Keratinocyte (primary cell): ENCODE measurements at regions not wholly inside any gene's neighbourhood (a gene's known extent, or its start where the extent isn't known, plus 50 kb on each side); places are given as distances from the start of the nearest gene placed in this dataset.

ENCODE experiments used
- DNase-seq: peaks from one replicate; pipeline ENCODE4 v3.0.0-alpha.2; 2011; ENCODE audit warnings: low read depth, missing footprints, low spot score
- FAIRE-seq: peaks from 2 replicates; lab custom pipeline; 2011; peaks lifted over from hg19 to GRCh38; lab: Jason Lieb, UNC
- H2AFZ ChIP-seq: 2 replicates; pipeline ENCODE4 v1.6.0; 2012; ENCODE audit warnings: low read length, control low read depth, inconsistent platforms; ENCODE audit not compliant: control insufficient read depth
- H3K27ac ChIP-seq: 2 replicates; pipeline ENCODE4 v1.5.1; 2011; ENCODE audit warnings: low read length; ENCODE audit not compliant: control insufficient read depth, insufficient read depth
- H3K27me3 ChIP-seq: 3 replicates; pipeline ENCODE4 v1.6.0; 2011; ENCODE audit warnings: low read length; ENCODE audit not compliant: control insufficient read depth, insufficient read depth; ENCODE audit errors: extremely low read depth
- H3K36me3 ChIP-seq, 2 experiments: 2 replicates in 1 of 2; 3 replicates in 1 of 2; pipeline ENCODE4 v1.5.1; 2011; ENCODE audit warnings: low read length in 2 of 2, mild to moderate bottlenecking in 1 of 2; ENCODE audit not compliant: control insufficient read depth in 2 of 2, insufficient read depth in 2 of 2; ENCODE audit errors: extremely low read depth in 1 of 2
- H3K4me1 ChIP-seq: 3 replicates; pipeline ENCODE4 v1.5.1; 2011; ENCODE audit warnings: low read length; ENCODE audit not compliant: control insufficient read depth, insufficient read depth; ENCODE audit errors: extremely low read depth
- H3K4me2 ChIP-seq: 3 replicates; pipeline ENCODE4 v1.6.0; 2011; ENCODE audit warnings: low read depth, low read length; ENCODE audit not compliant: control insufficient read depth, insufficient read depth; ENCODE audit errors: extremely low read depth
- H3K4me3 ChIP-seq, 3 experiments: fragments of 200-600 bp in 1 of 3; sonication (generic) in 1 of 3; 2 replicates in 2 of 3; 3 replicates in 1 of 3; pipeline ENCODE4 v1.5.1; 2011 to 2016; ENCODE audit warnings: low read length in 3 of 3, mild to moderate bottlenecking in 3 of 3, control low read depth in 2 of 3, inconsistent platforms in 1 of 3, low read depth in 1 of 3, mixed read lengths in 1 of 3, mixed run types in 1 of 3, moderate library complexity in 1 of 3; ENCODE audit not compliant: control insufficient read depth in 2 of 3, insufficient read depth in 2 of 3; ENCODE audit errors: extremely low read depth in 1 of 3
- H3K79me2 ChIP-seq: 2 replicates; pipeline ENCODE4 v1.6.0; 2012; ENCODE audit warnings: low read length; ENCODE audit not compliant: control insufficient read depth, insufficient read depth
- H3K9ac ChIP-seq: 3 replicates; pipeline ENCODE4 v1.6.0; 2011; ENCODE audit warnings: low read length; ENCODE audit not compliant: control insufficient read depth, insufficient read depth; ENCODE audit errors: extremely low read depth
- H3K9me1 ChIP-seq: 3 replicates; pipeline ENCODE4 v1.6.0; 2011; ENCODE audit warnings: low read length; ENCODE audit not compliant: control insufficient read depth, insufficient read depth; ENCODE audit errors: extremely low read depth
- H3K9me3 ChIP-seq: 2 replicates; pipeline ENCODE4 v1.5.1; 2012; ENCODE audit warnings: low read depth, low read length; ENCODE audit not compliant: control insufficient read depth
- H4K20me1 ChIP-seq: 3 replicates; pipeline ENCODE4 v1.6.0; 2011; ENCODE audit warnings: low read length; ENCODE audit not compliant: control insufficient read depth, insufficient read depth; ENCODE audit errors: extremely low read depth
- EZH2 ChIP-seq: IDR thresholded peaks from one replicate; pipeline ENCODE4 v1.6.1; 2012; ENCODE audit warnings: inconsistent platforms, mild to moderate bottlenecking, low read length, moderate library complexity
- dilution Hi-C: fragments of 300-500 bp; cut with MboI; formaldehyde crosslinking; loops from one replicate; pipeline ENCODE4 v1.7.0; 2020; ENCODE audit warnings: low sequenced_read_pairs; ENCODE audit not compliant: extremely low pct_ligation_motif_present
- TF ChIP-seq, protein P1 (sequence below), 3 experiments: IDR thresholded peaks in 1 of 3; conservative IDR thresholded peaks in 1 of 3; optimal IDR thresholded peaks in 1 of 3; 2 replicates in 2 of 3; 3 replicates in 1 of 3; pipeline versions ENCODE3 to v1.5.1; 2011; ENCODE audit warnings: low read length in 3 of 3, mild to moderate bottlenecking in 3 of 3, moderate library complexity in 2 of 3, control low read depth in 1 of 3, inconsistent platforms in 1 of 3; ENCODE audit not compliant: insufficient read depth in 2 of 3; ENCODE audit errors: extremely low read depth in 1 of 3

DNA sequence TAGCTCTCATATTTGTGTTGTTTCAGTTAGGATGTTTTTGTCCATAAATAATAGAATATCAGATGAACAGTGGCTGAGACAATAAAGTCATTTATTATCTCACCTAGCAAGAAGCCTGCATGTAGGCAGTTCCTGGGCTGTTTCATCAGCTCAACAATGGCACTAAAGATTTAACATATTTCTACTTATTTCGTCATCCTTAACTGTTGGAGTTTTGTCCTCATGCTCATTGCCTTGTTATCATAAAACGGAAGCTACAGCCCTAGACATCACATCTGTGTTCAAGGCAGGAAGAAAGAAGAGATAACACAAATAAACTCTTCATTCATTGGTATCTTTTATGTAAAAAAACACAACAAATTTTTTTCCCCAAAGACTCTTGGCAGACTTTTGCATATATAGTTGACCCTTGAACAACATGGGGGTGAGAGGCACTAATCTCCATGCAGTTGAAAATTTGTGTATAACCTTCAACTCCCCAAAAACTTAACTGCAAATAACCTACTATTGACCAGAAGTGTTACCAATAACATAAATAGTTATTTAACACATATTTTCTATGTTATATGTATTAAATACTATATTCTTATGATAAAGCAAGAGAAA, 277.2 kb upstream of the ADRA1B start:
- Histone ChIP-seq H3K27me3 (no peaks in the 10 kb centered on the region), H3K4me3 (no peak overlapping the region), H3K79me2 (no peaks in the 10 kb centered on the region), H3K4me2 (no peak overlapping the region), H4K20me1 (no peaks in the 10 kb centered on the region), H3K36me3 (no peaks in the 10 kb centered on the region), H3K4me1 (no peaks in the 10 kb centered on the region), H3K9me3 (no peaks in the 10 kb centered on the region), H3K27ac (no peak overlapping the region), H2AFZ (no peak overlapping the region), H3K9ac (no peak overlapping the region), H3K9me1 (no peaks in the 10 kb centered on the region)
- no peak for FAIRE-seq
- no peak for DNase-seq
- dilution Hi-C loops = no loop called here
- no peak for TF ChIP-seq EZH2
- TF ChIP-seq, protein P1, sequence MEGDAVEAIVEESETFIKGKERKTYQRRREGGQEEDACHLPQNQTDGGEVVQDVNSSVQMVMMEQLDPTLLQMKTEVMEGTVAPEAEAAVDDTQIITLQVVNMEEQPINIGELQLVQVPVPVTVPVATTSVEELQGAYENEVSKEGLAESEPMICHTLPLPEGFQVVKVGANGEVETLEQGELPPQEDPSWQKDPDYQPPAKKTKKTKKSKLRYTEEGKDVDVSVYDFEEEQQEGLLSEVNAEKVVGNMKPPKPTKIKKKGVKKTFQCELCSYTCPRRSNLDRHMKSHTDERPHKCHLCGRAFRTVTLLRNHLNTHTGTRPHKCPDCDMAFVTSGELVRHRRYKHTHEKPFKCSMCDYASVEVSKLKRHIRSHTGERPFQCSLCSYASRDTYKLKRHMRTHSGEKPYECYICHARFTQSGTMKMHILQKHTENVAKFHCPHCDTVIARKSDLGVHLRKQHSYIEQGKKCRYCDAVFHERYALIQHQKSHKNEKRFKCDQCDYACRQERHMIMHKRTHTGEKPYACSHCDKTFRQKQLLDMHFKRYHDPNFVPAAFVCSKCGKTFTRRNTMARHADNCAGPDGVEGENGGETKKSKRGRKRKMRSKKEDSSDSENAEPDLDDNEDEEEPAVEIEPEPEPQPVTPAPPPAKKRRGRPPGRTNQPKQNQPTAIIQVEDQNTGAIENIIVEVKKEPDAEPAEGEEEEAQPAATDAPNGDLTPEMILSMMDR (optimal IDR thresholded peaks at IDR 0.05 in 1 of 3, IDR thresholded peaks at IDR 0.05 in 1 of 3, conservative IDR thresholded peaks at IDR 0.05 in 1 of 3; ENCODE audit: extremely low read depth in 1 of 3, insufficient read depth in 2 of 3, low read length in 3 of 3) = no peak

DNA sequence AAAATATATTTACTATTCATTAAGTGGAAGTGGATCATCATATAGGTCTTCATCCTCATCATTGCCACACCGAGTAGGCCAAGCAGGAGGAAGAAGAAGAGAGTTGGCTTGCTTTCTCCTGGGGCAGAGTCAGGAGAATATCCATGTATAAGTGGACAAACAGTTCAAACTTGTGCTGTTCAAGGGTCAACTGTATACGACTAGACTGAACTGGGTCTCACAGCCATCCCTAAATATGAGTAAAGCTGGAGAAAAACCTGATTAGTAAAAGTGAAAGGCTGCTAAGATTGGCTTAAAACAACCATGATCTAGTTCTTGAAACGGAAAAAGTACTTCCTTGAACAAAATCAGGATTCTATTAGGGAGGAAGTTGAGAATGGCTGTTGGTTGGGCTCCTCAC, 276.7 kb upstream of the ADRA1B start:
- H4K20me1 ChIP-seq = no peaks in the 10 kb centered on the region
- FAIRE-seq (no peak), DNase-seq (no peak)
- H3K4me2 ChIP-seq = no peak overlapping the region
- no peaks in the 10 kb centered on the region for H3K79me2 ChIP-seq
- no peak overlapping the region for H3K4me3 ChIP-seq
- H3K4me1 ChIP-seq = no peaks in the 10 kb centered on the region
- dilution Hi-C loops = no loop called here
- H3K9me3 ChIP-seq = no peaks in the 10 kb centered on the region
- no peaks in the 10 kb centered on the region for H3K9me1 ChIP-seq
- no peaks in the 10 kb centered on the region for H3K36me3 ChIP-seq
- H3K9ac ChIP-seq = no peak overlapping the region
- no peak overlapping the region for H3K27ac ChIP-seq
- TF ChIP-seq, protein P1 (optimal IDR thresholded peaks at IDR 0.05 in 1 of 3, IDR thresholded peaks at IDR 0.05 in 1 of 3, conservative IDR thresholded peaks at IDR 0.05 in 1 of 3; ENCODE audit: extremely low read depth in 1 of 3, insufficient read depth in 2 of 3, low read length in 3 of 3) = no peak
- no peak for TF ChIP-seq EZH2
- H3K27me3 ChIP-seq = no peaks in the 10 kb centered on the region
- H2AFZ ChIP-seq = no peak overlapping the region
